ENCODE measurements at regions not wholly inside any gene's neighbourhood (a gene's known extent, or its start where the extent isn't known, plus 50 kb on each side); places are given as distances from the start of the nearest gene placed in this dataset.

- ChIA-PET CTCF (no interaction called here), POLR2A (no interaction called here)
- no peak for DNase-seq (ENCODE audit: extremely low spot score)
- no peak for TF ChIP-seq CTCF (IDR thresholded peaks at IDR 0.05; ENCODE audit: control extremely low read depth, extremely low read depth, low read depth, missing control alignments)
Measured at GRCh38 chrY:8329431-8329830, 1007.8 kb upstream of the TSPY4 start.

GRCh38 chrY:8329929-8330328 lies 1007.3 kb upstream of the TSPY4 start:
- TF ChIP-seq CTCF (IDR thresholded peaks at IDR 0.05; ENCODE audit: control extremely low read depth, extremely low read depth, low read depth, missing control alignments) = no peak
- DNase-seq (ENCODE audit: extremely low spot score) = no peak
- POLR2A ChIA-PET = no interaction called here
- CTCF ChIA-PET = no interaction called here

GRCh38 chrY:8333328-8333727 lies 1003.9 kb upstream of the TSPY4 start:
- CTCF ChIA-PET = no interaction called here

GRCh38 chrY:8335299-8335835 lies 1001.9 kb upstream of the TSPY4 start:
- no peak for TF ChIP-seq CTCF (IDR thresholded peaks at IDR 0.05; ENCODE audit: control extremely low read depth, extremely low read depth, low read depth, missing control alignments)
- DNase-seq (ENCODE audit: extremely low spot score) = no peak

More at GRCh38 chrY:8333328-8333727, 1003.9 kb upstream of the TSPY4 start:
- DNase-seq (ENCODE audit: extremely low spot score) = no peak
- POLR2A ChIA-PET = no interaction called here
- TF ChIP-seq CTCF (IDR thresholded peaks at IDR 0.05; ENCODE audit: control extremely low read depth, extremely low read depth, low read depth, missing control alignments) = no peak

GRCh38 chrY:8336112-8336774 lies 1001.0 kb upstream of the TSPY4 start:
- DNase-seq (ENCODE audit: extremely low spot score) = no peak
- POLR2A ChIA-PET = no interaction called here
- no peak for TF ChIP-seq CTCF (IDR thresholded peaks at IDR 0.05; ENCODE audit: control extremely low read depth, extremely low read depth, low read depth, missing control alignments)
- CTCF ChIA-PET = no interaction called here

More at GRCh38 chrY:8335299-8335835, 1001.9 kb upstream of the TSPY4 start:
- POLR2A ChIA-PET = no interaction called here
- CTCF ChIA-PET = no interaction called here

GRCh38 chrY:8341000-8341399 lies 996.3 kb upstream of the TSPY4 start:
- TF ChIP-seq CTCF (IDR thresholded peaks at IDR 0.05; ENCODE audit: control extremely low read depth, extremely low read depth, low read depth, missing control alignments) = no peak
- DNase-seq (ENCODE audit: extremely low spot score) = no peak
- ChIA-PET POLR2A (no interaction called here), CTCF (no interaction called here)

All from GM10248 (cell line).